IPS-NIHi7 (cell line): ENCODE measurements at regions not wholly inside any gene's neighbourhood (a gene's known extent, or its start where the extent isn't known, plus 50 kb on each side); places are given as distances from the start of the nearest gene placed in this dataset.
"Not testable (repeated sequence)": the region's sequence is repeated elsewhere in the genome, so short reads cannot be mapped to it uniquely, and the experiment has no call there.

Experiments used
- DNase-seq: peaks from one replicate; pipeline ENCODE4 v3.0.0; 2012; ENCODE audit warnings: mixed read lengths; ENCODE audit errors: extremely low spot score

DNA sequence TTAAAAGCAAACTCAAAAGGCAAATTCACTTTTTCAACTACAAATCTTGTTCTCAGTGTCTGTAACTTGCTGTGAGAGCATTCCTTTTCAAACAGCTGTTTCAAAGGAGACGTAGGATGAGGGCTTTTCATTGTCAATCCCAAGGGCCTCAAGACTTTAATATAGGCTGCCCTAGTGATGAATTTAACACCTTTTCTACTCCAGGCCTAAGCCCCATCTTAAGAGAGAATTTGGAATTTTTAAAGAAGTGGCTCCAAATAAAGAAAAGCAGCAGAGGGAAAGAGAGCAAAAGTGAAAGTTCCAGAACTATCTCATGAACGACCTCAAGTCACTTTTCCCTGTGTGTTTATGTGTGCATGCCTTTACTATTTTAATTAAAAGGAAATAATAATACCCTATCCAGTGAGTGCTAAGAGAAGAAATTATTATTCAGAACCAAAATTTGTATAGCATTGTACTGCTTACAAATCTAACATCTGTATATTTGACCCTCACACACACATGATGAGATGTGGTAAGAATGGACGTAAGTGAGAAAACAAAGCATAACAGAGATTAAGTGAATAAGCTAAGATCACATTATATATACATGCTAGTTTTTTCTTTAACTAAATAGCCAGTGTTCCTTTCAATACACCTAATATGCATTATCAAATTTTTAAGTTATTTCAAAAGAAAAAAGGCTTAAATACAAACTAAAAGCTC, 196.4 kb downstream of the VGLL3 start:
- DNase-seq, result no peak

DNA sequence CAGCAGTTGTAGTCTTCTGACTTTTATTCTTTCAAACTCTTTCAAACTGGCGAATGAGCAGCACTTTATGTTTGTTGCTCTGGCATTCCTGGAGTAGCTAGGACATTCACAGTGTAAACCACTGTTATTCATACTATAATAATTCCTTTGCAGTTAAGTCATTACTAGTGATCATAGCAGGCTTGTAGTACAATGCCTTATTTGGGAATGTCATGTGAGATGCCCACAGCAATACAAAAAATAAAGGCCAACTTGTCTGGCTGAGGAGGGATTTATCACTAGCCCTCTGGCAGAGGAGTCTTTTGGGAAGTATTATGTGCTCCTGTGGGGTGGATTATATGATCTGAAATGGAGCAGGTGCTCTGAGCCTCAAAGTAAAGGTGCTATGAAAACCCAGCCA, 197.2 kb downstream of the VGLL3 start:
- no peak for DNase-seq

DNA sequence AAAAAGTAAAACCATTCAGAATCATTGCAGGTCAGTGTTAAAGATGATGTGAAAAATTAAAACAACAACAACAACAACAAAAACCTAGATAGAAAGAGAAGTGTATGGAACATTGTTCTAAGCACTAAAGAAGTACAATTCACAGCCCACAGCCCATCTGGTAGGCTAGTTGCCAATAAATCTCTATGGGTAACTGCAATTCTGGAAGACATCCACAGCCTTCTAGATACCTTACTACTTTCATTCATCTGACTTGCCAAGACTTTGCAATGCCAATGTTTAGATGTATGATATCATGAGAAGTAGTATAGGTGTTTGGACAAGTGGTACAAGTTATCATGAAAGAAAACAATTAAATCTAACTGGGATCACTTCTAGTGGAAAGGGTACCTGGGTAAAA, 198.6 kb downstream of the VGLL3 start:
- DNase-seq, result no peak

DNA sequence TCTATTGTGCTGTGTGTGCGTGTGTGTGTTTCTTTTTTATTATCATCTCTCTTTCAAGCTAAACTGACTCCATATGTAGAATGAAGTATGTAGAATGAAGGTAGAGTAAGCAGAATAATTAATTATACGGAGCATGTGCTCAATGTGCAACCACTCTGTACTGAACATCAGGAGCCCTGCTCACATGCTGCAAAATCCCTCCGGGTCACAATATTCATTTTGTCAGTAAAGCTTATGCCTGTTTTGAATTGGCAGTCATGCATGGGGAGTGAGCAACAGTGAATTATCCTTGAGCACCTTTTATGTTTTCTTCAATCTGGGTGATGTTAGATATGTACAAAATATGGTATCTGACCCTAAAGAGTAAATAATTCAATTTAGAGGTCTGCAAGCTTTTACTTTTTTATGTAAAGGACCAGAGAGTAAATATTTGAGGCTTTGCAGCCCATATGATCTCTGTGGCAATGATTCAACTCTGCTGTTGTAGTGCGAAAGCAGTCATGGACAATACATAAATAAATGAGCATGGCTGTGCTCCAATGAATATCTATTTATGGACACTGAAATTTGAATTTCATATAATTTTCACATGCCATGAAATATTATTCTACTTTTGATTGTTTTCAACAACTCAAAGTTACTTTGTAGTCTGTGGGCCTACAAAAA, 199.9 kb downstream of the VGLL3 start:
- no peak for DNase-seq

DNA sequence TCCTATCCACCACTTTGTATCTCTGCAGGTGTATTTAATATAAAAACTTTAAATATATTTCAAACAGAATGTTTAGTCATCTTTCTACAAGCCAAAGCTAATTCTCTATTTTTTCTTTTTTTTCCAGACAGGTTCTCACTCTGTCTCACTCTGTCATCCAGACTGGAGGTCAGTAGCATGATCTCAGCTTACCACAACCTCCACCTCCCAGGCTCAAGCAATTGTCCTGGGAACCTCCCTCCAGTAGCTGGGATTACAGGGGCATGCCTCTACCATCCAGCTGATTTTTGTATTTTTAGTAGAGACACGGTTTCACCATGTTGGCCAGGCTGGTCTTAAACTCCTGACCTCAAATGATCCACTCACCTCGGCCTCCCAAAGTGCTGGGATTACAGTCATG, 202.6 kb downstream of the VGLL3 start:
- no peak for DNase-seq

DNA sequence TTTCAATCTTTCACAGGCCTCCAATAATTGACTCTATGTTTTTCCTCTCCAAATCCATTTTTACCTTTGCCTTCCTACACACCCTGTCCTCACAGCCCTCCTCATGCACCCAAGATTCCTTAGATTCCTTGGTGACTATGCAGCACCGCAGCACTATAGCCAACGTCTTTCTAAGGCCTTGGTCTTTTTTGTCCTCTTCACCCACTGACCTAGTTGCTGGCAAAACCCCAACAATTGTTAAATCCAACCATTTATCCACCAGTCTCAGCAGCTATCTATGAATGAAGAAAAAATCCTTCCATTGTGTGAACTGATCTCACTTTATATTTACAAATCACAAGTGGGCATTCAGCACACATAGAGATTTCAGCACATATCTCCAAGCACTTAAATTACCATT, 203.9 kb downstream of the VGLL3 start:
- no peak for DNase-seq

DNA sequence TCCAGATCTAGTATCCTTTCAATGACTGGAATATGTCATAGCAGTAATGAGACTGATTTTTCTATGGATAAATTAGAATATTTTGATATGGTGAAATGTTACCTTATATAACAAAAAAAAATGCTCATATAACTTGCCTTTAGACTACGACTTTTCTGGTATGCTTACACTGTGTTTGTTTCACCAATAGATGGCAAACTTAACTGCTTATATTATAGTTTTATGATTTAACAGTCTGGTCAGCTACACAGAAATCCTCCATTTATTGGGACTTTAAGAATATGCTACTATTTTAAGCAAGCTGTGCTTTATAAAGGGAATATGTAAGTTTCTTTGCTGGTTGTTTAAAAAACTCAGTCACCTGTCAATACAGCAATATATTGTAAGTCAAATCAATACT, 205.6 kb downstream of the VGLL3 start:
- DNase-seq, result no peak

DNA sequence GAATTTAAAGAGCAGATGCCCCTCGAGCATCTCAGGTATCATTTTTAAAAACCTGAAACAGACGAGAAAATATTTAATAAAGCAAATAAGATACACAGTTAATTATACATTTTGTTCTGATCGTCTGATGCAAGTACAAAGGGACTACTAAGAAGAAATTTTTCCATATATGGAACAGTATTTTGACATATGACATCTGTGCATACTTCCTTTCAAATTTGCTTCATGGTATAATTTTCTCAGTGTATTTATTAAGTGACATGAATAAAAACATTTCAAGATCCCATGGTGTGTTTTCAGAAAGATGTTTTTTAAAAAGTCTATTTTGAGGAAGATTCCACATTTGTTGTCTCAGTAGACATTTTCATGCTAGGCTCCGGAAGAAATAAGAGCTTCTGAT, 208.1 kb downstream of the VGLL3 start:
- no peak for DNase-seq

DNA sequence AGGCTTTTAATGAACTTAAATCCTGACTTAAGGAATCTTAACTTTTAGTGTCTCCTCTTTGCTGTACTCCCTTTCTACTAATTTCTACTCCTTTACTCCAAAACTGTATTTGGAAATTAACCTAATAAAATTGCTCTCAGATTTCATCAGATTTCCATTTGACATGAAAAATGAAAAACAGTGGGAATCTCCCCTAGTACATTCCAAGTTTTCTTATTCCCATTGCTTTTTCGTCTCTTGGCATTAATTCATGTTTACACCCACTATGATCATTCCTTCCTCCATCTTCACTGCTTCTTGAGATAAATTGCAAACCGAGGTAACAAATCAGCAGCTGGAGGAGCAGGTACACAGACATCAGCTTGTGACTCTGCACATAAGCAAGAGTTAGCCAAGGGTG, 208.7 kb downstream of the VGLL3 start:
- DNase-seq, result no peak

DNA sequence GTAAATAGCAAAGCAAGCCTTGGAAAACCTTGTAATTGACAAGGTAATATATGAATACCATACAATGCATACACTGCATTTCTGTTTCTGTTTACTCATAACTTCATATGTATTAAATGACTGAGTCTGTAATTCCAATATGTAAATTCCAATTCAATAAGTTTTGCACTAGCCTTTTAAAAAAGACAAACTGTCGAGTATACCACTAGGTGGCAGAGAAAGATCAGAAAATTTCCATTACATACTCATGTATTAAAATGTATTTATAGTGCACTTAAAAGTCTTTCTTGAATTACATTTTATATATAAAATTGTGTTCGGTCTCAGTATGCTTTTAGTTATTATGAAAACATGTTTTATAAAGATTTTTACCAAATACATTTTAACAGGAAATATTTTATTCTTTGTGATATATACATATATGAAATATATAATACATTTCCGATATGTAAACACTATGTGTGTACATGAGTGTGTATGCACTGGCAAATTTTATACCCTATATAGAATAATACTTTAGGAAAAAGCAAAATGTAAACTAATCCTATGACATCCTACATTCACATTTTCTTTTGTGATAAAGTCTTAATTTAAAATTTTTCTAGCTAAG, 216.8 kb downstream of the VGLL3 start:
- no peak for DNase-seq

DNA sequence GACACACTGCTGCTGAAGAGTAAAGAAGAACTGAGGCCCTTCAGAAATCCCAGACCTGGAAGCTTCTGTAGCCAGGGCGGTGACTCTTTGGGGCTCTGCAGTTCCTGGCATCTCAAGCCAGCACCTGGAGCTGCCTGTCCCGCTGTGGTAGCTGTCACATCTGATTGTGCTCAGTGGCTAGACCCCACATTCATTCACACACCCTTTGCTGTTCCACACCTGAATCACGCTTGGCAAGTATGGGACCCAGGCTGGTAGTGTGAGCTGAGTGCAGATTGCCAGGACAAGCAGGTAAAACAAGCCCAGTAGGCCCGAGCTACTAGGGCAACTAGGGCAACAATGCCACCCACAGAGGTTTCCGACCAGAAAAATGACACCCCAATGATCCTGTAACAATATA, 218.2 kb downstream of the VGLL3 start:
- DNase-seq, result no peak

DNA sequence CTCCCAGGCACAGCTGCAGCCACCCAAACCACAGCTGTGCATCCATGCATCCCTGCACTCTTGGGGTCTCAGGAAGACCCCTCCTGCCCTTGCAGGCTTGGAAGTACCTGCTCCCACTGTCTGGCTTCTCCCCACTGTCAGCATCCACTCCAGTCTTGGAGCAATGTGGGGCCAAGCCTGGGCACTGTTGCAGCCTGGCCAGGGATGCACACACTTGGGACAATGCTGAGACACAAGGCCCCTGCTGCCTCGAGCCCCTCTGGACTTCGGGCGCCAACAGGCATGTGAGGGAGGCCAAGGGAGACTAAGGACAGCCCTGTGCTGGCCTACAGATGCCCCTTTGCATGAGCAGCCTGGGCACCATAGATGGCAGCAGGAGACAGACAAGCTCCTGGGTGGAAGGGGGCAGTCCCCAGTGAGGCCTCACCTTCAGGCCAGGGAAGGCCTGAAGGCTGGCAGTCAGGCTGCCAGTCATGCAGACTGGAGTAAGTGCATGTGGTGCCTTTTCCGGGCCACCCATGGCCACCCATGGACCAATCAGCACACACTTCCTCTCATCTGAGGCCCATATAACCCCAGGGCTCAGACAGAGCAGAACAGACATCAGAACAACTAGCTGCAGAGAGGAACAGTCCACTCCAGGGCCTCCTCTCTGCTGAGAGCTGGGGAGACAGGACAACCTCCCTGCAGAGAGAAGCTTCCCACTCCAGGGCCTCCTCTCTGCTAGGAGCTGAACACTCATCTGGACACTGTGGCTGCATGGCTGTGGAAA, 219.0 kb downstream of the VGLL3 start:
- no peak for DNase-seq

DNA sequence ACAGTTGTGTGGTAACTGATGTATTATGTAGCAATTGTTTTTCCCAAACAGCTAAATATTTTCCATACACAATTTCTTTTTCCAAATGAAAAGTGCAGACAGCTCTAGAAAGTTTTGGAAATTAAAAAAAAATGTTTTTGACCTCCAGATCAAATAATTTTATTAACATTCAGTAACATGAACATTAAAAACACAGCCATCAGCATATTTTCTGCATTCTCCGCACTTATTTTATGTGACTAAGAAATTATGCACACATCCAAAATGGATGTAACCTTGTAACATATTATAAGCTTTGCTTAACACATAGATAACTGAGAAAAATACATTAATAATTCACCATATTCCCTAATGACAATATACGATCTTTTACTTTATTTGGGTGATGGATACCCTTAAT, 224.6 kb downstream of the VGLL3 start:
- no peak for DNase-seq

DNA sequence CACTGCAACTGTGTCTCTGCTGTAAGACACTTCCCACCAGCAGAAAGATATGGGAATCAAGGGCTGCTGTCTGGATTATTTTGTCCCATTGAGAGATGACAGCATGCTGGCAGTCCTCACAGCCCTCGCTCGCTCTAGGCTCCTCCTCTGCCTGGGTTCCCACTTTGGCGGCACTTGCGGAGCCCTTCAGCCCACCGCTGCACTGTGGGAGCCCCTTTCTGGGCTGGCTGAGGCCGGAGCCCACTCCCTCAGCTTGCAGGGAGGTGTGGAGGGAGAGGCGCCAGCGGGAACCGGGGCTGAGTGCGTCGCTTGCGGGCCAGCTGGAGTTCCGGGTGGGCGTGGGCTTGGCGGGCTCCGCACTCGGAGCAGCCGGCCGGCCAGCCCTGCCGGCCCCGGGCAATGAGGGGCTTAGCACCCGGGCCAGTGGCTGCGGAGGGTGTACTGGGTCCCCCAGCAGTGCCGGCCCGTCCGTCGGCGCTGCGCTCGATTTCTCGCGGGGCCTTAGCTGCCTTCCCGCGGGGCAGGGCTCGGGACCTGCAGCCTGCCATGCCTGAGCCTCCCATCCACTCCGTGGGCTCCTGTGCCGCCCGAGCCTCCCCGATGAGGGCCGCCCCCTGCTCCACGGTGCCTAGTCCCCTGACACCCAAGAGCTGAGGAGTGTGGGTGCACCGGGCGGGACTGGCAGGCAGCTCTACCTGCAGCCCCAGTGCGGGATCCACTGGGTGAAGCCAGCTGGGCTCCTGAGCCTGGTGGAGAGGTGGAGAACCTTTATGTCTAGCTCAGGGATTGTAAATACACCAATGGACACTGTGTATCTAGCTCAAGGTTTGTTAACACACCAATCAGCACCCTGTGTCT, 233.4 kb downstream of the VGLL3 start:
- DNase-seq, result not testable (repeated sequence)

DNA sequence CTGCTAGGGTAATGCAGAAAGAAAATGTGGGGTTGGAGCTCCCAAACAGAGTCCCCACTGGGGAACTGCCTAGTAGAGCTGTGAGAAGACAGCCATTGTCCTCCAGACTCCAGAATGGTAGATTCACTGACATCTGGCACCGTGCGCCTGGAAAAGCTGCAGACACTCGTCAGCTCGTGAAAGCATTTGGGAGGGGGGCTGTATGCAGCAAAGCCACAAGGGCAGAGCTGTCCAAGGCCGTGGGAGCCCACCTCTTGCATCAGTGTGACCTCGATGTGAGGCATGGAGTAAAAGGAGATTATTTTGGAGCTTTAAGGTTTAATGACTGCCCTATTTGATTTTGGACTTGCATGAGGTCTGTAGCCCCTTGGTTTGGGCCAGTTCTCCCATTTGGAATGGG, 242.9 kb downstream of the VGLL3 start:
- no peak for DNase-seq

DNA sequence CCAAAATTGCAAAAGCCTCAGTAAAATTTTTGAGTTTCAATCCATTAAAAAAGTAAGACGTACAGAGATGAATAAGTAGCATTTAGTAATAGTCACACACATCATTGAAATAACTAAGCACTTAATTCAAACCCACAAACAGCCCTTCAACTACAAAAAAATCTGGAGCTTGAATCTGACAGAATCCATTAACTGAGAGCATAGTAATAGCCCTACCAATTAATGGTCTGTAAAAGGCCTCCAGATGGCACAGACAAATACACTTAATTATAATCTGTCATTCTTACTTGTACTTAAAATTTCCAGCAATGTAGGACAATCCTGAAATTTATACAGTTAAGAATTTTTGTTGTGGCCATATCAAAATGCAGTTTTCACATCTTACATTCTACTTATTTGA, 246.9 kb downstream of the VGLL3 start:
- no peak for DNase-seq

DNA sequence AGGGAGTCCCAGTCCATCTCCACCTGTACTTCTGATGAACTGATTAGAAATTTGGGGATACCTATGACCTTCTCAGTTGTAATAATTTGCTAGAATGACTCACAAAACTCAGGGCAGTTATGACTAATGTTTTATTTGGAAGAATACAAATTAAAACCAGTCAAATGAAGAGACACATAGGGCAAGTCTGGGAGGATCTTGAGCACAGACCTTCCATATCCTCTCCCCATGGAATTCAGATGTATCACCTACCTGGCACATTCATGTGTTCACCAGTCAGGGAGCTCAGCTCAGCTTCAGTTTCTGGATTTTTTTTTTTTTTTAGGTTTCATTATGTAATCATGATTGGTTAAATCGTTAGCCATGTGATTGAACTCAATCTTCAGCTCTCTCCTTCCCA, 247.7 kb downstream of the VGLL3 start:
- DNase-seq, result no peak

DNA sequence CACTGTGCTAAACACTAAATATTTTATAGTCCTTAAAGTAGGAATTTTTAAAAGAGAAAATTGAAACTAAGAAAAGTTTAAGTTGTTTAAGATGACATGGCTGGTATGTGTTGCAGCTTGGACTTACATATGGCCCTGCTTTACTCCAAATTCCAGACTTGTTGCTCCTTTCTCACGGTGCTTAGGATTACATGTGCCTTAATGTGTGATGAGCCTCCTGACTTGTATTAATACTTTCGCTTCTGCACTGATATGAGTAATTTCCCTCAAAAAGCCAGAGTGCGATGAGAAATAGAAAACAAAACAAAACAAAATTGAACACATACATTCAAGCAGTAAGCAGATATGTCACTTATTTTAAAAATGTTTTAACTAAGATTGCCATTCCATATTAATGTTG, 250.2 kb downstream of the VGLL3 start:
- no peak for DNase-seq

DNA sequence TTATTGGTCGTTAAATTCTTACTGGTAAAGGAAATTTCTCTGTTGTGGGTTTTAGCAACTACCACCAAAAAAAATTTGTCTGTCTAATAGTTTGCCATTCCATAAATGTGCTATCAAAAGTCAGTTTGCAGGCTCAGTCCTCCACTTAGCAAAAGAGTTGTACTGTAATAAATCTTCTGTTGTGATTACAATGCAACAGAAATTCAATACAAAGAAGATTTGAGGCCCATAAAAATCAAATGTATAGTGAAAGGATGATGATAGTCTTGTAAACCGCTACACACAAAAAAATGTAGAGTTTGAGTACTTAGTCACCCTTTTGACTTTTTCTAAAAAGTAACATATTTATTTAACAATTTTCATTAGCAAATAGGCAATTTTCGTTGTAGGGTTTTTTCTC, 251.7 kb downstream of the VGLL3 start:
- DNase-seq, result no peak

DNA sequence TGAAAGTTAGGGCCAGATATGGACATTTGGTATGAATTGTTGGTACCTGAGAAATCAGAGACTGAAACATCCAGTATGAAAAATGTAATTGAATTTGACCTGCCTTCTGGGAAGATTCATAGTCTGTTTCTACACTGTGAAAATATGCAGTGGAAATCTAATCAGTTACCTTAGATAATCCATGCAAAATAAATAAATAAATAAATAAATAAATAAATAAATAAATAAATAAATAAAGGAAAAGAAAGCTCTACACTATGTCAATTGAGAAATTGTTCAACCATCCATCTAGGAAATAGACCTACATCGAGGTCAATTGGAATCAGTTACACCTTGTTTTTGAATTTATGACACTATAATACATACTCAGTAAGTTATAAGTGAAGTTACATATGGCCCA, 252.3 kb downstream of the VGLL3 start:
- no peak for DNase-seq

DNA sequence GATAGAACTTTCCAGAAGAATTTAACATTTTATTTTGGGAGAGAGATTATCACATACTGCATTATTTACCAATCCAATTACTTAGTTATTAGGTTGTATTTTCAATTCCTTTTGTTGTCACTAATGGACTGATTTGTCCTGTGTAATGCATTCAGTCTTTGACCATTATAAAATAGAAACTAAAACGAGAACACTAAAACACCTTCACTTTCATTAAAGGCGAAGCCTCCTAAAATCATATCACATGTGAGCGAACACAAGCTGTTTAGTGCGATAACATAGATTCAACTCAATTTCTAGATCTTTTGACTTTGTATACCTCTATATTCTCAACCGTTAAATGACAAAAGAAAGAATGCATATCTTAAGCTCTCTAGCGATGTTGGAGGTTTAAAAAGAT, 253.4 kb downstream of the VGLL3 start:
- DNase-seq, result no peak

DNA sequence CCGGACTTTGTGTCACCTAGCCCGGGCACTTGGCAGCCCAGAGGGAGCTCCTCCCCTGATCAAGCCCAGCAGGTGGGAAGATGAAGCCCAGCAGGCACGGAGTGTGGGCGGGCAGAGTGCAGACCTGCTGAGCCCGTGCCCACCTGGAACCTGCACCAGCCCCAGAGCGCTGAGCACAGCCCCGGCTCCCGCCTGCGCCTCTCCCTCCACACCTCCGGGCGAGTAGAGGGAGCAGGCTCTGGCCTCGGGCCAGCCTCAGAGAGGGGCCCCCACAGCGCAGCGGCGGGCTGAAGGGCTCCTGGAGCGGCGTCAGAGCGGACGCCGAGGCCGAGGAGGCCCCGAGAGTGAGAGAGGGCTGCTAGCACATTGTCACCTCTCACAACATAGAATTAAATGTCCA, 257.7 kb downstream of the VGLL3 start:
- DNase-seq, result no peak
